ENCODE measurements at regions not wholly inside any gene's neighbourhood (a gene's known extent, or its start where the extent isn't known, plus 50 kb on each side); places are given as distances from the start of the nearest gene placed in this dataset.

DNA sequence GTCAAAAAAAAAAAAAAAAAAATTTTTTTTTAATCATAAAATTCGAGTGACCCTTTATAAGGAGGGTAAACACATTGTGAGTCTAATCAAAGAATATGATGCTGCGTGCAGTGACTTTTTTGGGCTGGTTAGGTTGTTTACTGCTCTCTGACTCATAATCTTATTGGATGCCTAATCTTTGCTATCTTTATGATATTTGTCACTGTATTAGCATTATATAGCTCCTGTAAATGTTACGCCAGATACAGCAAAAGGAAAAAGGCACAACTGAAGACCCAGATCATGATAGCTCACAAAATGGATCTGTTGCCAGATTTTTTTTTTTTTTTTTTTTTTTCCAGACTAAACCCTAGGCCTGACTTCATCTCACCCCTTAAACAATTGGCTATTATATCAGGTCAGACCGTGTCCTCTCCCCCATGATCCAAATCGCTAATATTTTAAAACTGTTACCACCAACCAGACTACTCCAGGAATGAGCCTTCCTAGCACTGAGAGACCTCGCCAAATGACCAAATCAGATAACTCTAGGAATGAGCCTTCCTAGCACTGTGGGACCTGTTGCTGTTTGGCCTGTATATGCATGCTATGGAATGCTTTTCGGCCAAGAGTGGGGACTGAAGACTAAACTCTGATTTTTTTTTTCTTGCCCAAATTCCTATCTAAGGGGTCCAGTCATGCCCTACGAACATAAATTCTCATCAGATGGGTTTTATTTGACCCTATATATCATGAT is 131.7 kb upstream of the MYO10 start:
- TF ChIP-seq EZH2 (IDR thresholded peaks at IDR 0.05) (no peak), POLR2A (IDR thresholded peaks at IDR 0.05; ENCODE audit: borderline replicate concordance, extremely low read depth, insufficient read depth, insufficient read length) (no peak), SP1 (IDR thresholded peaks at IDR 0.05; ENCODE audit: low read depth) (no peak), MAX (IDR thresholded peaks at IDR 0.05) (no peak), ZBTB33 (IDR thresholded peaks at IDR 0.05; ENCODE audit: extremely low read depth, insufficient replicate concordance, low read length) (no peak), POLR2AphosphoS5 (IDR thresholded peaks at IDR 0.05; ENCODE audit: low read depth, low read length) (no peak), ATF3 (IDR thresholded peaks at IDR 0.05) (no peak), RAD21 (IDR thresholded peaks at IDR 0.05; ENCODE audit: low read depth) (no peak), YY1 (IDR thresholded peaks at IDR 0.05; ENCODE audit: extremely low read depth, insufficient replicate concordance, low read depth, low read length) (no peak), SIN3A (IDR thresholded peaks at IDR 0.05; ENCODE audit: low read depth) (no peak), FOSL1 (IDR thresholded peaks at IDR 0.05; ENCODE audit: low read depth) (no peak), EGR1 (IDR thresholded peaks at IDR 0.05; ENCODE audit: low read depth) (no peak)
- TF ChIP-seq, protein P1, sequence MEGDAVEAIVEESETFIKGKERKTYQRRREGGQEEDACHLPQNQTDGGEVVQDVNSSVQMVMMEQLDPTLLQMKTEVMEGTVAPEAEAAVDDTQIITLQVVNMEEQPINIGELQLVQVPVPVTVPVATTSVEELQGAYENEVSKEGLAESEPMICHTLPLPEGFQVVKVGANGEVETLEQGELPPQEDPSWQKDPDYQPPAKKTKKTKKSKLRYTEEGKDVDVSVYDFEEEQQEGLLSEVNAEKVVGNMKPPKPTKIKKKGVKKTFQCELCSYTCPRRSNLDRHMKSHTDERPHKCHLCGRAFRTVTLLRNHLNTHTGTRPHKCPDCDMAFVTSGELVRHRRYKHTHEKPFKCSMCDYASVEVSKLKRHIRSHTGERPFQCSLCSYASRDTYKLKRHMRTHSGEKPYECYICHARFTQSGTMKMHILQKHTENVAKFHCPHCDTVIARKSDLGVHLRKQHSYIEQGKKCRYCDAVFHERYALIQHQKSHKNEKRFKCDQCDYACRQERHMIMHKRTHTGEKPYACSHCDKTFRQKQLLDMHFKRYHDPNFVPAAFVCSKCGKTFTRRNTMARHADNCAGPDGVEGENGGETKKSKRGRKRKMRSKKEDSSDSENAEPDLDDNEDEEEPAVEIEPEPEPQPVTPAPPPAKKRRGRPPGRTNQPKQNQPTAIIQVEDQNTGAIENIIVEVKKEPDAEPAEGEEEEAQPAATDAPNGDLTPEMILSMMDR (IDR thresholded peaks at IDR 0.05 in 2 of 3, conservative IDR thresholded peaks at IDR 0.05 in 1 of 3; ENCODE audit: borderline replicate concordance in 1 of 3, insufficient read depth in 1 of 3, low read depth in 2 of 3, low read length in 2 of 3) = no peak
